ENCODE measurements at regions not wholly inside any gene's neighbourhood (a gene's known extent, or its start where the extent isn't known, plus 50 kb on each side); places are given as distances from the start of the nearest gene placed in this dataset.
"Not testable (repeated sequence)": the region's sequence is repeated elsewhere in the genome, so short reads cannot be mapped to it uniquely, and the experiment has no call there.

DNA sequence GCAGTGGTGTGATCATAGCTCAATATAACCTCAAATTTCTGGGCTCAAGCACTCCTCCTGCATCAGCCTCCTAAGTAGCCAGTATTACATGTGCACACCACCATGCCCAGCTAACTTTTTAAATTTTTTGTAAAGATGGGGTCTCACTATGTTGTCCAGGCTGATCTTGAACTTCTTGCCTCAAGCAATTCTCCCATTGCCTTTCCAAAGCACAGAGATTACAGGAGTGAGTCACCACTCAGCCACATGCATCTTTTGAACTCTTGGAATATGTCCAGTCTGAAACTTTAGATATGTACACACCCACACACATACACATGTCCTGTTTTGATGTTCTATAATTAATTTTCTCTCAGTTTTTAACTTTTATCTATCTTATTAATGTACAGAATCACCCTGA, 2163.5 kb upstream of the DEFB115 start:
- H3K9ac ChIP-seq; H3K27ac ChIP-seq; H3K27me3 ChIP-seq (ENCODE audit: insufficient read depth, low read depth); H3K4me2 ChIP-seq; H3K4me1 ChIP-seq (ENCODE audit: low read depth, poor library complexity, severe bottlenecking); H2AFZ ChIP-seq (ENCODE audit: low read depth); H3K4me3 ChIP-seq (IDR thresholded peaks at IDR 0.05; ENCODE audit: insufficient read depth, low read depth, low read length); H3K79me2 ChIP-seq (ENCODE audit: insufficient read depth, low read depth); H3K36me3 ChIP-seq (ENCODE audit: insufficient read depth); H4K20me1 ChIP-seq (ENCODE audit: insufficient read depth): not testable (repeated sequence)

DNA sequence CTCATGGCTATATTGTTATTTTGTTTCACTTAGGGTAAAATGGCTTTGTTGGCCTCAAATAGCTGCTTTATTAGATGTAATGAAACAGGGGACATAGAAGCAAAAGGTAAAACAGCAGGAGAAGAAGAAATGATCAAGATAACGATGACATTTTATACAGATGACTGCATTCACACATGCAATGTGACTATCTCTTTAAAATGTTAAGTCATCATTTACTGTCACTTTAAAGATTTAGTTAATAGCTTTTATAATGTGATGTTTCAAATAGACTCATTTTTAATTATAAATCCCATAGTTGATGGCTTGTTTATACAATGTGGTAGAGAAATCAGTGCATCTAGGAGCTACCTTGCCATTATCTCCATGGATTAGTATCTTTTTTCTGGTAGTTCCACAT, 2160.8 kb upstream of the DEFB115 start:
- H3K79me2 ChIP-seq (ENCODE audit: insufficient read depth, low read depth); H4K20me1 ChIP-seq (ENCODE audit: insufficient read depth): not testable (repeated sequence)

GRCh38 chr20:29107884-29108283, 2149.6 kb upstream of the DEFB115 start:
- H3K4me1 ChIP-seq (ENCODE audit: low read depth, poor library complexity, severe bottlenecking); H3K4me2 ChIP-seq; H3K27me3 ChIP-seq (ENCODE audit: insufficient read depth, low read depth); H3K79me2 ChIP-seq (ENCODE audit: insufficient read depth, low read depth); H2AFZ ChIP-seq (ENCODE audit: low read depth); H4K20me1 ChIP-seq (ENCODE audit: insufficient read depth); H3K27ac ChIP-seq; H3K36me3 ChIP-seq (ENCODE audit: insufficient read depth); H3K4me3 ChIP-seq (IDR thresholded peaks at IDR 0.05; ENCODE audit: insufficient read depth, low read depth, low read length); H3K9ac ChIP-seq: not testable (repeated sequence)

More for the DNA sequence above, 2160.8 kb upstream of the DEFB115 start:
- not testable (repeated sequence) for H3K4me1 ChIP-seq (ENCODE audit: low read depth, poor library complexity, severe bottlenecking); H3K27ac ChIP-seq; H3K4me2 ChIP-seq; H3K36me3 ChIP-seq (ENCODE audit: insufficient read depth); H3K27me3 ChIP-seq (ENCODE audit: insufficient read depth, low read depth); H3K9ac ChIP-seq; H2AFZ ChIP-seq (ENCODE audit: low read depth); H3K4me3 ChIP-seq (IDR thresholded peaks at IDR 0.05; ENCODE audit: insufficient read depth, low read depth, low read length)

DNA sequence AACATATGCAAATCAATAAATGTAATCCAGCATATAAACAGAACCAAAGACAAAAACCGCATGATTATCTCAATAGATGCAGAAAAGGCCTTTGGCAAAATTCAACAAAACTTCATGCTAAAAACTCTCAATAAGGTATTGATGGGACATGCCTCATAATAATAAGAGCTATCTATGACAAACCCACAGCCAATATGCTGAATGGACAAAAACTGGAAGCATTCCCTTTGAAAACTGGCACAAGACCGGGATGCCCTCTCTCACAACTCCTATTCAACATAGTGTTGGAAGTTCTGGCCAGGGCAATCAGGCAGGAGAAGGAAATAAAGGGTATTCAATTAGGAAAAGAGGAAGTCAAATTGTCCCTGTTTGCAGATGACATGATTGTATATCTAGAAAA, 2148.1 kb upstream of the DEFB115 start:
- H3K27ac ChIP-seq; H3K4me2 ChIP-seq; H2AFZ ChIP-seq (ENCODE audit: low read depth); H3K36me3 ChIP-seq (ENCODE audit: insufficient read depth); H3K4me1 ChIP-seq (ENCODE audit: low read depth, poor library complexity, severe bottlenecking); H4K20me1 ChIP-seq (ENCODE audit: insufficient read depth); H3K79me2 ChIP-seq (ENCODE audit: insufficient read depth, low read depth); H3K4me3 ChIP-seq (IDR thresholded peaks at IDR 0.05; ENCODE audit: insufficient read depth, low read depth, low read length); H3K27me3 ChIP-seq (ENCODE audit: insufficient read depth, low read depth); H3K9ac ChIP-seq: not testable (repeated sequence)

GRCh38 chr20:29115097-29115496, 2142.4 kb upstream of the DEFB115 start:
- not testable (repeated sequence) for H4K20me1 ChIP-seq (ENCODE audit: insufficient read depth); H3K4me1 ChIP-seq (ENCODE audit: low read depth, poor library complexity, severe bottlenecking); H3K27ac ChIP-seq; H3K27me3 ChIP-seq (ENCODE audit: insufficient read depth, low read depth); H2AFZ ChIP-seq (ENCODE audit: low read depth); H3K4me3 ChIP-seq (IDR thresholded peaks at IDR 0.05; ENCODE audit: insufficient read depth, low read depth, low read length); H3K79me2 ChIP-seq (ENCODE audit: insufficient read depth, low read depth); H3K9ac ChIP-seq; H3K4me2 ChIP-seq; H3K36me3 ChIP-seq (ENCODE audit: insufficient read depth)

- Histone ChIP-seq H4K20me1 (ENCODE audit: insufficient read depth) (no peaks in the 10 kb centered on the region), H3K4me3 (IDR thresholded peaks at IDR 0.05; ENCODE audit: insufficient read depth, low read depth, low read length) (no peak overlapping the region), H3K27ac (no peak overlapping the region), H2AFZ (ENCODE audit: low read depth) (no peak overlapping the region), H3K9ac (no peak overlapping the region), H3K4me2 (no peak overlapping the region), H3K79me2 (ENCODE audit: insufficient read depth, low read depth) (no peaks in the 10 kb centered on the region), H3K4me1 (ENCODE audit: low read depth, poor library complexity, severe bottlenecking) (no peaks in the 10 kb centered on the region), H3K36me3 (ENCODE audit: insufficient read depth) (no peaks in the 10 kb centered on the region), H3K27me3 (ENCODE audit: insufficient read depth, low read depth) (no peaks in the 10 kb centered on the region)
- no peak for TF ChIP-seq CTCF (conservative IDR thresholded peaks at IDR 0.05; ENCODE audit: low read depth, low read length)
These were observed 2138.3 kb upstream of the DEFB115 start for GRCh38 chr20:29119141-29119540.

DNA sequence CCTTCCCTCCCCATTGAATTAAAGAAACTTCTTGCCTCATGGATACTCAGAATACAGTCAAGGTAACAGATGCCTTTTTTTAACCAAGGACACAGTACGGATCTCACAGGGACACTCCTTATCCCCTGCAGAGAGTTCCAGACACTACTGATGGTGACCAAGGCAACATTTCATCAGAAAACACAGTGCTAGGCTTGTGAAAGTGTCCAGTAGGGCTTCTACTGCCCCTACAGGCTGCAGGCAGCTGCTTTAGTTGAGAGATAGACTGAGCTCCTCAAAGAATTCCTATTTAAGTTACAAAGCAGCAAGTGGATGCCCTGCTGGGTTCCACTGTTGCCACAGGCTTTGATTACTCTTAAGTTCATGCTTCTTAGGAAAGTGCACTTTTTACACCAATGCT, 2137.8 kb upstream of the DEFB115 start:
- H3K9ac ChIP-seq; H4K20me1 ChIP-seq (ENCODE audit: insufficient read depth); H3K27me3 ChIP-seq (ENCODE audit: insufficient read depth, low read depth); H2AFZ ChIP-seq (ENCODE audit: low read depth); H3K79me2 ChIP-seq (ENCODE audit: insufficient read depth, low read depth); H3K4me2 ChIP-seq; H3K4me1 ChIP-seq (ENCODE audit: low read depth, poor library complexity, severe bottlenecking); H3K27ac ChIP-seq; H3K36me3 ChIP-seq (ENCODE audit: insufficient read depth); H3K4me3 ChIP-seq (IDR thresholded peaks at IDR 0.05; ENCODE audit: insufficient read depth, low read depth, low read length): not testable (repeated sequence)

- H4K20me1 ChIP-seq (ENCODE audit: insufficient read depth); H2AFZ ChIP-seq (ENCODE audit: low read depth); H3K79me2 ChIP-seq (ENCODE audit: insufficient read depth, low read depth); H3K9ac ChIP-seq; H3K27me3 ChIP-seq (ENCODE audit: insufficient read depth, low read depth); H3K4me3 ChIP-seq (IDR thresholded peaks at IDR 0.05; ENCODE audit: insufficient read depth, low read depth, low read length); H3K4me2 ChIP-seq; H3K4me1 ChIP-seq (ENCODE audit: low read depth, poor library complexity, severe bottlenecking); H3K36me3 ChIP-seq (ENCODE audit: insufficient read depth); H3K27ac ChIP-seq: not testable (repeated sequence)
These were observed 2137.4 kb upstream of the DEFB115 start for GRCh38 chr20:29120088-29120487.

DNA sequence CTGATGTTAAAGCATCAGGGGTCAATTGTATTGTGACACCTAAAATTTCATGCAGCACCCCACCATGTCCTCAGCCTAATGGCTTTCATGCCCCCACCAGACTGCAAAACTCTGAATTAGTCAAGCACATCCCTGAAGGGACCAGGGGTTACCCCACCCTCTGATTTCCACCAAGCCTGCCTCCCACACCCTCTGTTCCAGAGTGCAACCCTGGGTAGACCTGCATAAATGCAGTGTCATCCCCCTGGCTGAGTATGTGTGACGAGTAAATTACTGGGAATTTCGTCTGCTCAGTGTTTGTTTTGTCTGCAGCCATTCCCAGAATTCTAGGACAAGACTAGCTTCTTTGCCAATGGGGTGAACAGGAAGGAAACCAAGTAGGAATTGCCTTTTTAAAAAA, 2136.9 kb upstream of the DEFB115 start:
- H3K4me2 ChIP-seq; H3K36me3 ChIP-seq (ENCODE audit: insufficient read depth); H3K4me1 ChIP-seq (ENCODE audit: low read depth, poor library complexity, severe bottlenecking); H2AFZ ChIP-seq (ENCODE audit: low read depth); H3K27me3 ChIP-seq (ENCODE audit: insufficient read depth, low read depth); H3K4me3 ChIP-seq (IDR thresholded peaks at IDR 0.05; ENCODE audit: insufficient read depth, low read depth, low read length); H3K27ac ChIP-seq; H4K20me1 ChIP-seq (ENCODE audit: insufficient read depth); H3K79me2 ChIP-seq (ENCODE audit: insufficient read depth, low read depth); H3K9ac ChIP-seq: not testable (repeated sequence)

GRCh38 chr20:29122784-29123183, 2134.7 kb upstream of the DEFB115 start:
- not testable (repeated sequence) for H3K27ac ChIP-seq; H3K4me3 ChIP-seq (IDR thresholded peaks at IDR 0.05; ENCODE audit: insufficient read depth, low read depth, low read length); H3K36me3 ChIP-seq (ENCODE audit: insufficient read depth); H3K9ac ChIP-seq; H3K79me2 ChIP-seq (ENCODE audit: insufficient read depth, low read depth); H3K4me2 ChIP-seq; H4K20me1 ChIP-seq (ENCODE audit: insufficient read depth); H3K27me3 ChIP-seq (ENCODE audit: insufficient read depth, low read depth); H3K4me1 ChIP-seq (ENCODE audit: low read depth, poor library complexity, severe bottlenecking); H2AFZ ChIP-seq (ENCODE audit: low read depth)

Measured in KMS-11 (cell line).